Stimulated activated CD8-positive, alpha-beta memory T cell treated with anti-CD3 and anti-CD28 coated beads, Interleukin-7, amount 100 ng/mL, for 4 hours (primary cell): ENCODE measurements at regions not wholly inside any gene's neighbourhood (a gene's known extent, or its start where the extent isn't known, plus 50 kb on each side); places are given as distances from the start of the nearest gene placed in this dataset.

ENCODE experiments used
- DNase-seq, 2 donors: peaks; one replicate each; pipeline ENCODE4 v3.0.0-alpha.2; 2020; ENCODE audit warnings: low read depth in 2 of 2

DNA sequence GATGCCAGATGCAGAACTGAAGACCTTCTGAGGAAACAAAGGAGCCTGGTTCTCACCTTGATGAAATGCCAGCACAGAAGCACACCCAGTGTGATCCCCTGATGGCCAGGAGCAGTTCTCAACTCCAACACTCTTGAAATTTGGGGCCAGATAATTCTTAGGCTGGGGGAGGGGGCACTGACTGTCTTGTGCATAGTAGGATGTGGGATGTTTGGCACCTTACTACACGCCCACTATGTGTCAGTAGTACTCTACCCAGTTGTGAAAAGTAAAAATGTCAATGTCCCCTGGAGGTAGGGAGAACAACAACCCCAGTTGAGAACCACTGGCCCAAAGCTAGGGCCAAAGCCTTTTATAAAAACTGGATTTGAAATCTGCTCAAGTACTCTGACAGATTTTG, 398.3 kb upstream of the ARID1B start:
- no peak for DNase-seq

DNA sequence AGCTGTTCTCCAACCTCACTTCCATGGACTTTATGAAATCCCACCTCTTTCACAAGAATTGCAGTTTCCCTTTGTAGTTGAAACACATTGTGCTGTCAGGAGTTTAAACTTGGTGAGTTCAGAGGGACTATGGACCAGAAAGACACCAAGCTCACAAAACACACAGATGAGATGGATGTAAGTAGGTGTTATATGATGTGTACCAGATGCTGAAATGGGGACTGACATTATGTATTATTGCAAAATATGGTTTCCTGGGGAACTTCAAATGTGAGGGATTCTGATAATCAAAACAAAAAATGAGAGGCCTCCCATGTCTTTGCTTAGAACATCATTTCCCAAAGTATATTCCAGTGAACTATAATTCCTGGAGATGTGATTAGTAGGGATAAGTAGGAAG, 401.1 kb upstream of the ARID1B start:
- DNase-seq, result no peak

DNA sequence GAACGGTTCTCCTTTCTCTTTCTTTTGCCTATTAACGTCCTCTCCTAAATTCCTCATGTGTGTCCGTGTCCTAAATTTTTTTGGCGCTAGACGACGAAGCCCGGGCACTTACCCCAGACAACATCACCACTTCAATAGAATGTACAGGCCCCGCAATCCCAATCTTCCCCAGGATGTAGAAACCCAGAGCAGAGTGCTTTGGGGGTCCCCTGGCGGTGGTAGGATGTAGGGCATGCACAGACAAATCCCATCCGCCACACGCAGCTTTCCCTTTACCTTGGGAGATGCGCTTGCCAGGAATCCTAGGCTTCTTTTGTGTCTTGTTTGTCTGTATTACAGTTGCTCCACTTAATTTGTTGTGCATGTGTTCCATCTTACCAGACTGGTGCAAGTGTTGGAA, 417.3 kb upstream of the ARID1B start:
- DNase-seq, result no peak

DNA sequence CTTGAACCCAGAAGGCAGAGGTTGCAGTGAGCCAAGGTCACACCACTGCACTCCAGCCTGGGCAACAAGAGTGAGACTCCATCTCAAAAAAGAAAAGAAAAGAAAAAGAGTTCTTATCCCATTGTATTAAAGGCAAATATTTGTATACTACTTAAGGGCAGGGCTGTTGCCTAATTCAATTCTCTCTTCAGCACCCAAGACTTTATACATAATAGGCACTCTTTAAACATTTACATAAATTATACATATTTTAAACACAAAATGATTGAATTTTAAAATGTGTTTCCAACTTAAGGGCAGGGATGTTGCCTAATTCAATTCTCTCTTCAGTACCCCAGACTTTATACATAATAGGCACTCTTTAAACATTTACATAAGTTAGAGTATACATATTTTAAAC, 424.3 kb upstream of the ARID1B start:
- DNase-seq, result no peak

DNA sequence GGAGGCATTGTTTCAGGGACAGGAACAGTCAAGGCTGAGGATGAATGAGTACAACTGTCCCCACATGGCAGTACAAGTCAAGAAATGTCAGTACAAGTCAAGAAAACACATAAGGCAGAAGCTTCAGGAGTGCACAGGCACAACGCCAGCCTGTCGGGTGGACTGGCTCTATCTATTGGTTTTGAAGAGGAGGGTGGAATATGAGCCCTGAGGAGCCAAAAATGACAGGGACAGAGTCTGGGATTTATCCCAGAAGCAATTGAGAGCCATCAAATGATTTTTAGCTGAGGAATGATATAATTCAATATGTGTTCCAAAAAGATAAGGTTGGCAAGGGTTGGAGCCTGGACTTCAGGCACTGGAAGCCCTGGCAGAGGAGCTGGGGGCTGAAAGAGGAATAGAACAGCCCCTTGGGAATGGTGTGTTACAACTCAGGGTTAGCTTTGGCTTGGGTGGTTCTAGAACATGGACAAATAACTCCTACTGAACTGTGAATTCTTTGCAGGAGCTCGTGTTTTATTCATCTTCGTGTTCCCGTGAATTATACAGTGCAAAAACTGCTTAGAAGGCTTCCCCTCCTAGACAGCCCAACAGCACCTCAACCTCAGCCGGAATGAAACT, 425.7 kb upstream of the ARID1B start:
- DNase-seq, result no peak

DNA sequence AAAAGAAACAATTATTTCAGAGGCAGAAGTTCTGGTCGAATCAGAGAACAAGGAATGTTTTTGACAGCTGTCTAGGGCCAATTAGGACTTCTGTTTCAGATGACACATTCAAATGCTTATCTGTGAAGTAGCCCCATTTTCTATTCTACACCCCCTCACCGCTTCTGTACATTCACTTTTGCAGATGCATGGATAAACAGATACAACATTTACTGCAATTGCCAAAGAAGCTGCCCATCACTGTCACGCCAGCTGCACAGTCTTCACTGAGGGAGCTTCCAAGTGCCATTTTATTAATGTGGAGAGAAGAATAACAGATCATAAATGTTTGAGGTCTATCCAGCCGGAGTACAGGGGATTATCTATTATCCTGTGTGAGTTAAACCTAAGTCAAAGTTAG, 426.8 kb upstream of the ARID1B start:
- no peak for DNase-seq

DNA sequence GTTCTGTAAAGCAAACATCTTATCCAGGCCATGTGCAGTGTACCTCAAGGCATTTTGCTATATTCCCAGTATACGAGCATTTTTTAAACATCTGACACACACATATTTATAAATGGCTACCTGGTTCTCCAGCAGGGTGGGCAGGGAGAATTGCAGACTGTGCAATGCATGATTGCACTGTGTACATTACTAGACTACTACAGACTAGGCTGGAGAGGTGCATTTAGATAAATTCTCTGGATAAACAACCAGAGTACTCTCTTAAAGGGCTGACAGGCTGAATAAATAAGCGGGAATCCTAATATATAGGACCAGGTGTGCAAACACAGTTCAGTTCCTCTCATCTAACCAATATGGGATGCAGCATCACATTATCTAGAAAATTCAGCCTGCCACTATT, 428.3 kb upstream of the ARID1B start:
- DNase-seq, result no peak

DNA sequence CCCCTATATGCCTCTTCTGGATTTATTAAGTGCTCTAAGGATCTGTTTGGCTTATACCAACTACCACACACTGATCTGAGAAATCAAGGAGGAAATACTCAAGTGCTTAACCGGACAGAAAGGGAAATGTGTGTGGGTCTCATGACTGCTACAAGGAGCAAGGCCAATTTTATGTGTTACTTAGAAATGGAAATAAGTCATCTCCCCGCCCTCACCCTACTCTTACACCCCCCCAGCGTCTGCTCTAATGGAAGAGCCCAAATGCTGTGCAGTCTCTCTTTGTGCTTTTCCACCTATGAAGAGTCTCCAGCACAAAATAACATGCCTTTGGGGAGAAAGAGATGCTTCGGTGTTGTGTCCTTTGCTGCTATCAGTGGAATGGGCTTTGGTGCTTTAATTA, 428.8 kb upstream of the ARID1B start:
- DNase-seq, result no peak

DNA sequence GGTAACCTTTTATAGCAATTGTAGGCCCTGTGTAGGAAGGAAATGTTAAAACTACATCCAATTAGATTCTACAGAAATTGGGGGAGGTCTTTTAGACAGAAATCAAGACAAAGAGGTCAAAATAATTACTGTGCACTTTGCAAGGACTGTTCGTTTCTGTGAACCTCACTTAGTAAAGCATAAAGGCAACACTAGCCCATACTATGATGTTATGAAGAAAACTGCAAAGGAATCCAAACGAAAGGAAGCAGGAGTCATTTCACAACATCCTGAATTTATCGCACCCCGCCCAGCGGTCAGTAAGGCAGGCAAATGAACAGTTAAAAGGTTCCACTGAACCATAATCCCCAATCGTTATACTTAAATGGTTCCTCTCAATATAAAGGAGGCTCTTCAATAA, 429.5 kb upstream of the ARID1B start:
- DNase-seq, result no peak

DNA sequence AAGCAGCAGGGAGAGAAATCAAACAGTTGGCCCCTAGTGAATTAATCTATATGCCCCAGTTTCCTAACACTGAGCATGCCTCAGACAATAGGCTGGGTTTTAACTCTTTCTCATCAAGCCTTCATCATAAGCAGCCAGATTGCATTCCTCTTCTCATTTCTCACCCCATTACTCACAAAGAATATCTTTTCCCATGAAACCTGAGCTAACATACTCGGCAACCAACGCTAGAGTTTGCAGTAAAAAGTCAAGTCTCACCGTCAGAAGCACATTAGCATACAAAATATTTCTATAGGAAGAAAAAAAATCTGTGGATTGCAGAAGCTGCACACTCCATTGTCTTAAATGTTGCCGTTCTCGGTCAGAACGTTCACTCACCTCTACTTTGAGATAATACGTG, 429.9 kb upstream of the ARID1B start:
- DNase-seq, result no peak

DNA sequence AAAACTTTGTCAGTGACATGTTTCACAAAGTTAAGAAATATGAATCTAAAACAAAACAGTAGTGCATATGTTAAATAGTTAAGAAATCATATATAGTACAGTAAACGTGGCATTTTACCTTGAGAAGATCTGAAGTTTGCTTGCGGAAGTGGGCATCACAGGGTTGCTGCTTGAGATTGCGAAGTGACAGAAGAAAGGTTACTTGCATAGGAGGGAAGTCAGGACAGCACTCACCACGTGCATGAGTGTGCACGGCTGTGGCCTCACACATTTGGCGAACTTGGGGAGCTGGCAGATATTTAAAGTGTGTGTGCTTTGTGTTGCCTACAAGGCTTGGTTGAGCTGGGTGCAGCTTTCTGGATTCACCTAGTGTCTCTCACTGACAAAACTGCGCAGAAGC, 431.5 kb upstream of the ARID1B start:
- no peak for DNase-seq

DNA sequence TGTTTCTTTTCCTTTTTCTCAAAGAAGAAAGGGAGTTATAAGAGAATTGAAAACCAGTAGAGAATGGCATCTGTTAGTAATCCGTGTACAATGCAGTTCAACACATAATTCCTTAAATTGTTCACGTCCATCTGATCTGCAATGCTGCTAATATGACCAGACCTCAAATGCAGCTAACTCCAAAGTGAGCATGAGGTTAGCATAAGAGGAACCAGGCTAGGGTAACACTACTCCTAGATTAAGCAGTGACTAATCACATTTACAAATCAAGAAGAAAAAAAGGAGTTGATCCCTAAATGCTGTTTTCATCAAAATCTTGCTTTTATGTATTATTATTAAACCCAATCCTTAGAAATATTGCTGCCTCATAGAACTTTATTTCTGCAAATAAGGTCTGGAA, 432.7 kb upstream of the ARID1B start:
- DNase-seq, result no peak

DNA sequence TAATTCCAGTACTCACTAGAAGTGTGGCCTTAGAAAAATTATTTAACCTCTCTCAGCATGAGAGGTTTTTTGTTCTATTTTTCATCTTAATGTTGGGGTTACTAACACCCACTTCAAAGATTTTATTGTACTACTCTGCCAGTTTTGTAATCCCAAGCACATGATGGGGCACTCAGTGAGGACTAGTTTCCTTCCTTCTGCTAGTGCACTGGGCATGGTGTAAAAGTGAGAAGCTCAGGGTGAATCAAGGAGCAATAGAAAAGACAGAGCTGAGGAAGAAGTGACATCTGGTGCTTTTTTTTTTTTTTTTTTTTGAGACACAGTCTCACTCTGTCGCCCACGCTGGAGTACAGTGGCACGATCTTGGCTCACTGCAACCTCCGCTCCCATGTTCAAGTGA, 439.4 kb upstream of the ARID1B start:
- no peak for DNase-seq

DNA sequence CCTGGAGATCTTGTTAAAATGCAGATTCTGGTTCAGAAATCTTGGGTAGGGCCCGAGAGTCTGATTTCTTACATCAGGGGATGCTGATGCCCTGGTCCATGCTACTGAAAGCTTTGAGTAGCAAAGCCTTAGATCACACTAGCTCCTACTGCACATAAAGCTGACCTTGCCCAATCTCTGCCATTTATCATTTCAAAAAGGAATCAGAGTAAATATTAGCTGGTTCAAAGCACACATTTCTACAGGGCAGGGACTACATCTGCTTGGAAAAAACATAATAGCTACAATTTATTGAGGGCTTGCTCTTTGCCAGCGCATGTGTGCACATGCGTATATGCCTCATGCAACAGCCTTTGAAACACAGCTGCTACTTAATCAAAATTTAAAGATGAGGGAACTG, 440.4 kb upstream of the ARID1B start:
- no peak for DNase-seq

DNA sequence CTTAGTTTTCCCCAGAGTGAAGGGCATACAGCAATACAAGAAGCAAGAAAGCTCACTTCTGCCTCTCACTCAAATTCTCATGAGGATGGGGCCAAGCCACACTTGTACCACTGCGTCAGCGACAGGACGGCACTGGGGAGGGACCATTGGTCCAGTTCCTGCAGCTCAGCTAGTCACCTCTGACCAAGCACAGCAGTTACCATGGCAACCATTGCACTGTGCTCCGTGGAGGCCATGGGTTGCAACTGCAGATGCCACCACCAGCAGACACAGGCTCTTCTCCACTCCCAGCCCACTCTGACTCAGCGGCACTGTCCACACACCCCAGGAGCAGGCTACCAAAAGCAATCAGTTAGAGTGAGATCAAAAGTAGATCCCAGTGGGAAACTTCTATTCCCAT, 441.1 kb upstream of the ARID1B start:
- DNase-seq, result no peak

DNA sequence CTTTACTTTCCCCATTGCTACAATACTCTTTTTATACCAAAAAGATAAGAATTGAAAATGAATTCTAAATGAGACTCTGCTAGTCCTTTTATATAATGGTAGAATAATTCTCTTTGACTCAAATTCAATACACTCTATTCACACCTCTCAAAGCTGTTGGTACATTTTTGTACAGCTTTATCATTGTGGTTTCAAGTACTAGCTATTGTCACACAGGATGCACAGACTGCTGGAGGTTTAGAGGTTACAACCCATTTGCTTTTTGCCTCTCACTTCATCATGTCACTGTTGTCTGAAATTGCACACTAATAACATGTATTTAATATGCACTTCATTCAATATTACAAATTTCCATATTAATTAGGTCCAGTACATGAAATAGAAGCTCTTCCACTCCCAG, 442.2 kb upstream of the ARID1B start:
- DNase-seq, result no peak

DNA sequence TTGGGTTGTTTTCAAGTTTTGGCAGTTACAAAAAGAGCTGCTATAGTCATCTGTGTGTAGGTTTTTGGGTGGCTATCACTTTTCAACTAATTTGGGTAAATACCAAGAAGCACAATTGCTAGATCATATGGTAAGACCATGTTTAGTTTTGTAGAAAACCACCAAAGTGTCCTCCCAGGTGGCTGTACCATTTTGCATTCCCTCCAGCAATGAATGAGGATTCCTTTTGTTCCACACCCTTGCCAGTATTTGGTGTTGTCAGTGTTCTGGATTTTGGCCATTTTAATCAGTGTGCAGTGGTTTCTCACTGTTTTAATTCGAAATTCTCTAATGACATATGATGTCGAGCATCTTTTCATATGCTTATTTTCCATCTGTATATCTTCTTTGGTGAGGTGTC, 457.5 kb upstream of the ARID1B start:
- DNase-seq, result no peak

DNA sequence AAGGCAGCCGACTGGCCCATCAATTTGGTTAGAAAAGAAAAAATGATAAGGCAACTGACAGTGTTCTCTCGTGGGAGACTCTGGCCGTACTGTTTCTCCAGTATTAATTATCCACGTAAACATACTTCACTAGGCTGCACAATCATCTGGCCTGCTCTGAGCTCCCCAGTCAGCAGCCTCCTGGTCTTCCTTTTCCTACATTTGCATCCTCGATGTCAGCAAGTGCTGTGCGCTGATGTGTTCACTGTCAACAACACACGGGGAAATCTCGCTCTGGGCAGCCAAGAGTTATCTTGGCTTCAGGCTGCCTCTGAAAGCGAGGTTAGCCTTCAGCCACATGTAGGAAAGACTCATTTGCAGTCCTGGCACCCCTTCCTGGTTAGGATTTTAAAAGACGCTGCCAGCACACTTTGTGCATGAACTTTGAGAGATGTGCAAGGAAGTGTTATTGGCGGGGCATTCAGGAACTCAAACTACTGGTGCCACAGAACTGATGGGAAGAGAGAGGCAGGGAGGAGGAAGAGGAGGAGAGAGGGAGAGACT, 460.5 kb upstream of the ARID1B start:
- DNase-seq, result no peak

DNA sequence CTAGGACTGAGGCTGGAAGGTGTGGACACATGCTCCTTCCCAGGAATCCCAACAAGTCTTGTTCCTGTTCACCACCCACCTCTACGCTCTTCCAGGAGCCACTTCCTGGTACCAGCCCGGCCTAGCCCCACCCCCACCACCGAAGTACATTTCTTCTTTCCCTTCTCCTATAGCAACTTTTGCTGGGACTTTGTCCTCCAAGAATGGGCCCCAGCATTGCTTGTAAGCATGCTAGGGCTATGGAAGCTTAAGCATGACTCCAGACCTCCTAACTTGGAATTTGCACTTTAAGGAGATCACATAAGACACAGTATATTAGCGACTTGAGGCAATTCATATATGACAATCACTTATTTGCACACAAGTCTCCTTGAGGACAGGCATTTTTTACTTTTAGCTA, 462.0 kb upstream of the ARID1B start:
- no peak for DNase-seq

DNA sequence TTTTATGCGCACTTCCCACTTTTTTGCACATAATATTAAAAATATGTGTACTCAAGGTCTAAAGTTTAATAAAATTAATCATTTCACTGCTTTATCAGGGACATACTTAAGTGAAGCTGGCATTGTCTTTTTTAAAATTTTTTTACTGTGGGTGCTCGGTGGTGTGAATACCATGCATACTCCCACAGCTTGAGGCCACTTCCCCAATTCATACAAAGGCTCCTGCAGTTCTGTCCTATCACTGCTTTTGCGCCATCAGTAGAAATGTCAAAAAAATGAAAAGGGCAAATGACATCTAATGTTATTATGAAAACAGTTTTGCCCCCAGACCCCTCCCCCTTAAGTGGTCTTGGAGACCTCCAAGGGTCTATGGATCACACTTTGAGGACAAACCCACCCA, 464.1 kb upstream of the ARID1B start:
- no peak for DNase-seq

DNA sequence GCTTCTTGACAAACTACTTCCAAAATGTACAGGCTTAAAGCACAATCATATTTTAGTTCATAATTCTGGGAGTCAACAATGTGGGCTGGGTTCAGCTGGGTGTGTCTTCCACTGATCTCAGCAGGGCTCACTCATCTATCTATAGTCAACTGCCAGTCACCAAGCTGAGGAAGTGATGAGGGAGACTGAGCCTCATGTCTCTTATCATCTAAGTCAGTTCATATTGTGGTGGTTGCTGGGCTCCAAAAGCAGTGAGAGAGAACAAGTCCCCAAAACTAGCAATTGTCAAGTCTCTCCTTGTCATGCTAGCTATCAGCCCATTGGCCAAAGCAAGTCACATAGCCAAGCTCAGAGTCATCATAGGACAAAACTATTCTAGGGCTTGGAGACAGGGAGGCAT, 465.9 kb upstream of the ARID1B start:
- no peak for DNase-seq

DNA sequence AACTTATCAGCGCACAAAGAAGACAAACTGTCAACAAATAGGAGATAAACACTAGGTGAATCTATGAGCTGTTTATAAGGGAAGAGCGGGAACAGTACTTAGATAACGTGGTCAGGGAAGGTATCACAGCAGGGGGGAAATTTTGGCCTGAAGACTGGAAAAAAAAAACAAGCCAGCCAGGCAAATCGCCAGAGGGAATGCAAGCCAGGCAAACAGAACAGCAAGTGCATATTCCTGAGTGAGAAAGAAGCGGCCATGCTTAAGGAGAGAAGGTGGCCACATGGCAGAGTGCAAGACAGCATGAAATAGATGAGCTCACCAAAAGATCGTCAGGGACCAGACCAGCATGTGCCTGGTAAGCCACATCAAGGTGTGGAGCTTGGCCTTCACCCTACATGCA, 466.5 kb upstream of the ARID1B start:
- DNase-seq, result no peak

DNA sequence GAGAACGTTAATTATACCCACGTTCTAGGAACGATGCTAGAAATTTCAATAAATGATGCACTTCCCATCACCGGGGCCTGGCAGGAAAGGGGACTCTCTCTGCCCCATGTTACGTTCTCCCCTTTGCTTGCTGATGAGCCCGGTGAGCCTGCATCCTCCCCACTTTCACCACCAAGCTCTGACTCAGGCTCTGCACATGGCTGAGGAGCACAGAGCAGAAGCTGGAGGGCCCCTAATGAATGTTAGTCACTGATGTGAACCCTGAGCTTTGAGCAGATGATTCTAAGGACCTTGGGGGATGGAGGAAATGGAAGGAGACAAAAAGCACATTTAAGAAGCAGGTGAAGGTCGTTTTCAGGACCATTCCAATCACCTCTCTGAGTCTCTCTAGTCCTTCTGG, 468.2 kb upstream of the ARID1B start:
- DNase-seq, result no peak

DNA sequence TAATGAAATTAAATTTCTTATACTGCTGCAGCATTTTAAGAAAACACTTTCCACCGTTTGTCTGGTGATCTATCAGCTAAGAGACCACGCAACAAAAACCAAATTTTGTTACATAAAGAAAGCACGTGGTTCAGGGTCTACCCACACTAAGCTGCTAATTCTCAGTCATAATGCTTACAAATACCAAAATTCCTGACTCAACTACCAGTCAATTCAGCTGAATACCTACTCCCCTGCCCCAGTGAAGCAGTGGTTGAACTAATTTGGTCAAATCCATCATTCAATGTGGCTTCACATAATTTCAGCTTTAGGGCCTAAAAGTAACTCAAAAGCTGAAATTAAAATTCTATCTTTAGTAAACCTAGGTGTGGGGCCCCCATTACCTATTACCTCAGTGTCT, 468.6 kb upstream of the ARID1B start:
- no peak for DNase-seq

DNA sequence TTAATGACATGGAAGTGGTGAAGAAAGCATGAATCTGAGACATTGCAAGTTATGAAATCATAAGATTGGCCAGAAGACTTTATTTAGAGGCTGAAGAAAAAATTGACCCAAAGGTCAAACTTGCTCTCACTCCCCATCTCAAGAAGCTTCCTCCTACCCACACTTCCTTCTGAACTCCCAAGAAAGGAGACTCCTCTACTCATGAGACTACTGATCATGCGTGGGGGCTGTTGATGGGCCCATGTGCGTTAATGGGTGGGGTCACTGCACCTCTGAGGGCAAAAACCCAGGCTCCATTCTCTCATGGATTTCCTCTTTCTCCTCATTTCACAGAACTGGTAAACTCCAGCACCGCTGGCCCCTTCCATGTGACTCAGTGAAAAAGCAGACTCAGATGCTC, 470.6 kb upstream of the ARID1B start:
- no peak for DNase-seq
